OCI-LY1 (cell line): ENCODE measurements at regions not wholly inside any gene's neighbourhood (a gene's known extent, or its start where the extent isn't known, plus 50 kb on each side); places are given as distances from the start of the nearest gene placed in this dataset.
"Not testable (repeated sequence)": the region's sequence is repeated elsewhere in the genome, so short reads cannot be mapped to it uniquely, and the experiment has no call there.

ENCODE experiments used
- H2AFZ ChIP-seq: fragments of 200-600 bp; sonication (generic), shearing (Covaris generic); 2 replicates; pipeline ENCODE4 v1.6.0; 2014; ENCODE audit warnings: antibody characterized with exemption, mild to moderate bottlenecking, low read length
- H3F3A ChIP-seq: fragments of 200-600 bp; sonication (generic), shearing (Covaris generic); 2 replicates; pipeline ENCODE4 v1.6.0; 2014; ENCODE audit warnings: mild to moderate bottlenecking, antibody characterized with exemption, low read length, moderate library complexity; ENCODE audit not compliant: insufficient read depth
- H3K27ac ChIP-seq: fragments of 200-600 bp; sonication (generic); 2 replicates; pipeline ENCODE4 v1.5.1; 2014; ENCODE audit warnings: low read length, mixed run types, mild to moderate bottlenecking, low read depth; ENCODE audit not compliant: poor library complexity, severe bottlenecking
- H3K27me3 ChIP-seq: fragments of 200-600 bp; sonication (generic); 2 replicates; pipeline ENCODE4 v1.6.0; 2014; ENCODE audit warnings: antibody characterized with exemption, mild to moderate bottlenecking, low read length, moderate library complexity; ENCODE audit not compliant: insufficient read depth
- H3K36me3 ChIP-seq: fragments of 200-600 bp; sonication (generic); 2 replicates; pipeline ENCODE4 v1.6.1; 2014; ENCODE audit warnings: mild to moderate bottlenecking, antibody characterized with exemption, low read length, moderate library complexity, mixed read lengths; ENCODE audit not compliant: insufficient read depth
- H3K4me1 ChIP-seq: fragments of 200-600 bp; sonication (generic); 2 replicates; pipeline ENCODE4 v1.5.1; 2014; ENCODE audit warnings: mild to moderate bottlenecking, low read length, moderate library complexity; ENCODE audit not compliant: insufficient read depth, severe bottlenecking
- H3K4me2 ChIP-seq: fragments of 200-600 bp; sonication (generic), shearing (Covaris generic); 2 replicates; pipeline ENCODE4 v1.6.1; 2014; ENCODE audit warnings: low read length
- H3K4me3 ChIP-seq: fragments of 200-600 bp; sonication (generic); 2 replicates; pipeline ENCODE4 v1.5.1; 2014; ENCODE audit warnings: low read length, low read depth, mild to moderate bottlenecking, mixed read lengths; ENCODE audit not compliant: poor library complexity, severe bottlenecking
- H3K79me2 ChIP-seq: fragments of 200-600 bp; shearing (Covaris generic); 2 replicates; pipeline ENCODE4 v1.6.1; 2016; ENCODE audit warnings: mixed run types, low read length, mixed read lengths; ENCODE audit not compliant: insufficient read depth
- H3K9ac ChIP-seq: fragments of 200-600 bp; sonication (generic), shearing (Covaris generic); 2 replicates; pipeline ENCODE4 v1.6.1; 2014; ENCODE audit warnings: mild to moderate bottlenecking, low read length, mixed read lengths
- H3K9me2 ChIP-seq: fragments of 200-600 bp; sonication (generic), shearing (Covaris generic); 2 replicates; pipeline ENCODE4 v1.6.1; 2014; ENCODE audit warnings: low read depth, mild to moderate bottlenecking, low read length, mixed read lengths
- H3K9me3 ChIP-seq: fragments of 200-600 bp; shearing (Covaris generic); 2 replicates; pipeline ENCODE4 v1.6.1; 2014; ENCODE audit warnings: low read length, mixed read lengths
- H4K20me1 ChIP-seq: fragments of 200-600 bp; sonication (generic), shearing (Covaris generic); 2 replicates; pipeline ENCODE4 v1.6.0; 2016; ENCODE audit warnings: mild to moderate bottlenecking, low read length; ENCODE audit not compliant: insufficient read depth

- not testable (repeated sequence) for H3K36me3 ChIP-seq, H3K79me2 ChIP-seq, H3K9me2 ChIP-seq, H3K4me1 ChIP-seq, H3F3A ChIP-seq, H2AFZ ChIP-seq, H3K27me3 ChIP-seq, H3K9me3 ChIP-seq, H3K27ac ChIP-seq, H4K20me1 ChIP-seq, H3K9ac ChIP-seq, H3K4me2 ChIP-seq, H3K4me3 ChIP-seq
Measured at GRCh38 chr9:62810811-62811315, 1621.0 kb downstream of the SPATA31A7 start.

GRCh38 chr9:62815436-62815835, 1625.6 kb downstream of the SPATA31A7 start:
- not testable (repeated sequence) for H3K9me2 ChIP-seq, H3K9me3 ChIP-seq, H3K27ac ChIP-seq, H3K4me2 ChIP-seq, H3K4me1 ChIP-seq, H3K27me3 ChIP-seq, H3F3A ChIP-seq, H3K9ac ChIP-seq, H4K20me1 ChIP-seq, H2AFZ ChIP-seq, H3K79me2 ChIP-seq, H3K4me3 ChIP-seq, H3K36me3 ChIP-seq

- not testable (repeated sequence) for H3F3A ChIP-seq, H3K9me3 ChIP-seq, H3K27me3 ChIP-seq, H3K27ac ChIP-seq, H3K4me1 ChIP-seq, H3K4me2 ChIP-seq, H3K9ac ChIP-seq, H3K79me2 ChIP-seq, H3K9me2 ChIP-seq, H4K20me1 ChIP-seq, H2AFZ ChIP-seq, H3K36me3 ChIP-seq, H3K4me3 ChIP-seq
Measured at GRCh38 chr9:62816331-62816730, 1626.5 kb downstream of the SPATA31A7 start.

DNA sequence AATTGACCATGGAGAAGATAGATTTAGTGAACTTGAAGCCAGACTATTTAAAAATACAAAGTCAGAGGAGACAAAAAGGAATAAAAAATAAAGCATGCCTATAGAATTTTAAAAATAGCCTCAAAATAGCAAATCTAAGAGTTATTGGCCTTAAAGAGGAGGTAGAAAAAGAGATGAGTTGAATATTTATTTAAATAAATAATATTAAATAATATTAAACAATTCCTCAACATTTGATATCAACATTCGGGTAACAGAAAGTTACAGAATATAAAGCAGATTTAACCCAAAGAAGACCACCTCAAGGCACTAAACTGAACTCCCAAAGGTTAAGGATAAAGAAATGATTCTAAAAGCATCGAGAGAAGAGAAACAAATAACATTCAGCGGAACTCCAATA, 1627.4 kb downstream of the SPATA31A7 start:
- not testable (repeated sequence) for H3K9ac ChIP-seq, H3K9me2 ChIP-seq, H3K4me3 ChIP-seq, H3K9me3 ChIP-seq, H3K27ac ChIP-seq, H3K27me3 ChIP-seq, H3K79me2 ChIP-seq, H3K36me3 ChIP-seq, H2AFZ ChIP-seq, H3K4me2 ChIP-seq, H3F3A ChIP-seq, H3K4me1 ChIP-seq, H4K20me1 ChIP-seq

DNA sequence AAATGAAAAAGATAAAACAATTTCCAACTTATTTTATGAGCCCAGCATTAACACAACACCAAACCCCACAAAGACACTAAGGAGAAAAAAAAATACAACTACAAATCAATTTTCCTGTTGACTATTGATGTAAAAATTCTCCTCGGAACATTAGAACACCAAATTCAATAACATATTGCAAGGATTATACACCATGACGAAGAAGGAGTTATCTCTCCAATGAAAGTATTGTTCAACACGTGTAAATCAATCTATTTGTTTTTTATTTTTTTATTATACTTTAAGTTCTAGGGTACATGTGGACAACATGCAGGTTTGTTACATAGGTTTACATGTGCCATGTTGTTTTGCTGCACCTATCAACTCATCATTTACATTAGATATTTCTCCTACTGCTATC, 1632.3 kb downstream of the SPATA31A7 start:
- H3K4me1 ChIP-seq, H3K36me3 ChIP-seq, H3K4me2 ChIP-seq, H3K9me2 ChIP-seq, H4K20me1 ChIP-seq, H3K9me3 ChIP-seq, H2AFZ ChIP-seq, H3K79me2 ChIP-seq, H3F3A ChIP-seq, H3K27ac ChIP-seq, H3K27me3 ChIP-seq, H3K4me3 ChIP-seq, H3K9ac ChIP-seq: not testable (repeated sequence)

DNA sequence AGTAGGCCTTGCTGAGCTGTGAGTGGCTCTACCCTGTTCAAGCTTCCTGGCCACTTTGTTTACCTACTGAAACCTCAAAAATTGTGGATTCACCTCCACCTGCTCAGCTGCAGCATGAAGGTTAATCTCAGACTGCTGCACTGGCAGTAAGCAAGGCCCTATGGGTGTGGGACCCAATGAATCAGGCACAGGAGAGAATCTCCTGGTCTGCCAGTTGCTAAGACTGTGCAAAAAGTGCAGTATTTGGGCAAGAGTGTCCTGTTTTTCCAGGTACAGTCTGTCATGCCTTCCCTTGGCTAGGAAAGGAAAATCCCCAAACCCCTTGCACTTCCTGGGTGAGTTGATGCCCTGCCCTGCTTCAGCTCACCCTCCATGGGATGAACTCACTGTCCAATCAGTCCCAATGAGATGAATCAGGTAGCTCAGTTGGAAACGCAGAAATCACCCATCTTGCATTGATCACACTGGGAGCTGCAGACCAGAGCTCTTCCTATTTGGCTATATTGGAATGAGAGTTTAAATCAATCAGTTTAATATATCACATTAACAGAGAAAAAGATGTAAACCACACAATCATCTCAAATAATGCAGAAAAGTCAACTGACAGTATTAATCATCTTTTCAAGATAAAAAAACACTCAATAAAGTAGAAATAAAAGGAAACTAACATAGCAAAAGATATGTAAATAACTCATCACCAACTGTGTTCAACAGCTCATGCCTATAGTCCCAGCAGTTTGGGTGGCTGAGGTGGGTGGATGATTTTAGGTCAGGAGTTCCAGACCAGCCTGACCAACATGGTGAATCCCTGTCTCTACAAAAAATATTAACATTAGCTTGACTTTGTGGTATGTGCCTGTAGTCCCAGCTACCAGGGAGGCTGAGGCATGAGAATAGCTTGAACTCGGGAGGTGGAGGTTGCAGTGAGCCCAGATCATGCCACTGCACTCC, 1638.4 kb downstream of the SPATA31A7 start:
- not testable (repeated sequence) for H3K4me3 ChIP-seq, H3K4me1 ChIP-seq, H3K4me2 ChIP-seq, H3K27me3 ChIP-seq, H3K27ac ChIP-seq, H3K9ac ChIP-seq, H3K9me2 ChIP-seq, H2AFZ ChIP-seq, H3F3A ChIP-seq, H3K36me3 ChIP-seq, H3K9me3 ChIP-seq, H3K79me2 ChIP-seq, H4K20me1 ChIP-seq

GRCh38 chr9:62830829-62831459, 1641.1 kb downstream of the SPATA31A7 start:
- not testable (repeated sequence) for H3K36me3 ChIP-seq, H4K20me1 ChIP-seq, H3K27me3 ChIP-seq, H3K4me1 ChIP-seq, H2AFZ ChIP-seq, H3K9me3 ChIP-seq, H3K4me3 ChIP-seq, H3K9ac ChIP-seq, H3K4me2 ChIP-seq, H3K27ac ChIP-seq, H3K79me2 ChIP-seq, H3K9me2 ChIP-seq, H3F3A ChIP-seq
